Immature natural killer cell (primary cell): ENCODE measurements at regions not wholly inside any gene's neighbourhood (a gene's known extent, or its start where the extent isn't known, plus 50 kb on each side); places are given as distances from the start of the nearest gene placed in this dataset.

ENCODE experiments used
- DNase-seq, 3 donors: peaks; one replicate each; pipeline ENCODE4 v3.0.0; 2022; ENCODE audit warnings: mixed read lengths in 1 of 3
- H3K27ac Mint-ChIP-seq, 6 donors: one replicate each; pipeline ENCODE4 v1.8.0; 2020; ENCODE audit warnings: mixed read lengths in 6 of 6, mild to moderate bottlenecking in 5 of 6, inconsistent platforms in 4 of 6, moderate library complexity in 3 of 6
- H3K27me3 Mint-ChIP-seq, 3 donors: one replicate each; pipeline ENCODE4 v1.8.0; 2020 to 2021; ENCODE audit warnings: low read depth in 3 of 3, mild to moderate bottlenecking in 3 of 3, mixed read lengths in 3 of 3, moderate library complexity in 3 of 3, inconsistent platforms in 1 of 3
- H3K36me3 Mint-ChIP-seq, 3 donors: one replicate each; pipeline ENCODE4 v1.8.0; 2020; ENCODE audit warnings: mixed read lengths in 3 of 3, inconsistent platforms in 2 of 3, mild to moderate bottlenecking in 2 of 3
- H3K4me1 Mint-ChIP-seq, 2 donors: one replicate each; pipeline ENCODE4 v1.8.0; 2020; ENCODE audit warnings: inconsistent platforms in 2 of 2, mild to moderate bottlenecking in 2 of 2, mixed read lengths in 2 of 2, moderate library complexity in 1 of 2
- H3K4me3 Mint-ChIP-seq, 5 donors: one replicate each; pipeline ENCODE4 v1.8.0; 2020; ENCODE audit warnings: mild to moderate bottlenecking in 5 of 5, mixed read lengths in 5 of 5, inconsistent platforms in 3 of 5, moderate library complexity in 3 of 5
- H3K9me3 Mint-ChIP-seq, 6 donors: one replicate each; pipeline ENCODE4 v1.8.0; 2020; ENCODE audit warnings: mild to moderate bottlenecking in 6 of 6, mixed read lengths in 6 of 6, inconsistent platforms in 4 of 6, moderate library complexity in 3 of 6

DNA sequence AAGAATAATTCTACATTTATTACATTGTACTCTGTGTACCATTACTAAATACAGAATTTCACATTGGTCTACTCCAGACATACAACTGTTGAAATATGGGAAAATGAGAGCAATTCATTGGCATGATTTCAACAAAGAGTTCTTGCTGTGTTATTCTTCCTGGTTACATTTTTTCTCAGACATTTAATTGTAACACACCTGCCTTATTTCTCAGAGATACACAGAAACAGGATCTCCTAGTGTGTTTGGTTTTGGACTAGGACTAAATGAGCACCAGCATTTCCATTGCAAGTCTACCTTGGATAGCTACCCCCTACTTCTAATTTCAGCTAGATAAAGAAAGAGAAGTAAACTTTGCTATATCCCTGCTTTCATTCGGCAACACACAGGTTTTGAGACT, 274.3 kb upstream of the CNTN4 start:
- no peak for DNase-seq
- Mint-ChIP-seq H3K36me3 (no peaks in the 10 kb centered on the region), H3K27ac (no peak overlapping the region), H3K9me3 (peaks cover 4 to 46% (median 22%) of the 10 kb centered on the region in 6 donors), H3K4me3 (no peak overlapping the region), H3K4me1 (no peaks in the 10 kb centered on the region), H3K27me3 (peaks cover 0 to 1% (median 0%) of the 10 kb centered on the region in 3 donors)

DNA sequence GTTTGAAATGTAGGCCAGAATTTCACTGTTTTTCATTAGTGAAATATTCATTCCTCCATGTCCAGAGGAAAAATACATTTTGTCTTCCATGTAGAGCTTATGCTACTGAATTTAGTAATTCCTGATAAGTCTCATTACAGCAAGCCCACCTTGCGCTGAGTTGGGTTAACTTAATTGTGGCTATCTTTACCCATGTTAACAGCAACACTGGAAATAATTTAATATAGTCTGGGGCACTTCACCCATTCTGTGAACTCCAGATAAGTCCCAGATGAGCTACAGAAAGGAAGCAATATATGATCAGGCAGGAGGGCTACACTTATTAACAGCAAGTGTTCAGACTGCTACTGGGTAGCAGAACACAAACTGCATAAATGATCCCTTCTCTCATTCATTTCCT, 270.1 kb upstream of the CNTN4 start:
- Mint-ChIP-seq H3K4me3 (no peak overlapping the region), H3K27me3 (peaks cover 0 to 1% (median 0%) of the 10 kb centered on the region in 3 donors), H3K4me1 (no peaks in the 10 kb centered on the region), H3K9me3 (peaks cover 9 to 54% (median 19%) of the 10 kb centered on the region in 6 donors), H3K36me3 (no peaks in the 10 kb centered on the region), H3K27ac (no peak overlapping the region)
- DNase-seq: no peak

DNA sequence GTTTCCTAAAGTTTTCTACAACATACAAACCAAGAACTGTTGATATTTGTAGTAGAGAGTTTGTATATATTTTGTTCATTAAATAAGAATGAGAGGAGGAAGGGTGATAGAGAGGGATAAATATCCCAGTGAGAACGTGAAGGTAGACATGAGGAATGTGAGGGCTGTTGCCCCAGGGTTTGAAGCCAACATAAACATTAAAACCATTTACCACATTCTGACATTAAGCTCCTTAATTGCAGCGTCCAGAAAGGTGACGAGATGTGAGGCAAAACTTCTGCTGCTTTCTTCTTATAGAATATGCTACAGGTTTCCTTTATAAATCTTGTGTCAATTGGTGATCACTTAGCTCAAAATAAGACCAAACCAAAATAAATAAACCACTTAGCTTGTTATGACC, 267.8 kb upstream of the CNTN4 start:
- DNase-seq: no peak
- Mint-ChIP-seq H3K27me3 (no peaks in the 10 kb centered on the region), H3K4me1 (no peaks in the 10 kb centered on the region), H3K9me3 (peaks cover 4 to 53% (median 17%) of the 10 kb centered on the region in 6 donors), H3K4me3 (no peak overlapping the region), H3K27ac (no peak overlapping the region), H3K36me3 (no peaks in the 10 kb centered on the region)

DNA sequence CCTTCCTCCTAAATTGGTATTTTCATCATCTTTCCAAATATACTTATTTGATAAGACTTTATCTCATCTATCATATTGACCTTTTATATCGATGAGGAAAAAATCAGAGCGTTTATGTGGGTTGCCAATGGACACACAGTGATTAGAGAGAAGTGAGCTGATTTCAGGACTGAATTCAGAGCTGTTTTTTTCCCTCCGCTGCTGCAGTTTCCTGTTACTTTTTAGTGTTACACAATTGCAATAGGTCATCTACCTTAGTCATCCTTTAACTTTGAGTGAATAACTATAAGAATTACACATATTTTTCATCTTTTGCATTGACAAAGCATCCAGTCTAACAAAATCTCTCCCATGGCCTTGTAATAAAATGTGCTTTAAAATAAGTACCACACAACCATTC, 266.3 kb upstream of the CNTN4 start:
- H3K9me3 Mint-ChIP-seq: peaks cover 4 to 45% (median 13%) of the 10 kb centered on the region in 6 donors

DNA sequence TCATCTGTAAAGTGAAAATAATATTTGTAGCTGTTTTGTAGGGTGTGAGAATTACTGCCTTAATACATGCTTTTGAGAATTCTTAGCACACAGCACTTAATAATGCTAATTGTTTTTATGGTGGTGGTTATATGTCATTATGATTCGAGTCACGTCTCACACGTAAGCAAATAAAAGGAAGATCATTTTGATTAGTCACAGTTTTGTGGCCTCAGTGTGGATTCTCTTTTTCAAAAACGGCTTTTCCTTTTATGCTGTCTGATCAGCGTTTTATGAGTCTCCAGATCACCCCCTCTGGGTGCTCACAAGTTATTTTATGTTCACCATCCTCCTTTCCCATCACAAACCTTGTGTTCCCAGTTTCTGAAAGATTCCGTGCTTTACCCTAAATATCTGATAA, 255.6 kb upstream of the CNTN4 start:
- DNase-seq: no peak
- Mint-ChIP-seq H3K27me3 (no peaks in the 10 kb centered on the region), H3K36me3 (no peaks in the 10 kb centered on the region), H3K9me3 (peaks cover 2 to 60% (median 17%) of the 10 kb centered on the region in 6 donors), H3K4me3 (no peak overlapping the region), H3K4me1 (no peaks in the 10 kb centered on the region), H3K27ac (no peak overlapping the region)

More for the DNA sequence above, 266.3 kb upstream of the CNTN4 start:
- no peak for DNase-seq
- H3K27me3 Mint-ChIP-seq: no peaks in the 10 kb centered on the region
- no peak overlapping the region for H3K27ac Mint-ChIP-seq
- no peak overlapping the region for H3K4me3 Mint-ChIP-seq
- no peaks in the 10 kb centered on the region for H3K4me1 Mint-ChIP-seq
- H3K36me3 Mint-ChIP-seq: no peaks in the 10 kb centered on the region

DNA sequence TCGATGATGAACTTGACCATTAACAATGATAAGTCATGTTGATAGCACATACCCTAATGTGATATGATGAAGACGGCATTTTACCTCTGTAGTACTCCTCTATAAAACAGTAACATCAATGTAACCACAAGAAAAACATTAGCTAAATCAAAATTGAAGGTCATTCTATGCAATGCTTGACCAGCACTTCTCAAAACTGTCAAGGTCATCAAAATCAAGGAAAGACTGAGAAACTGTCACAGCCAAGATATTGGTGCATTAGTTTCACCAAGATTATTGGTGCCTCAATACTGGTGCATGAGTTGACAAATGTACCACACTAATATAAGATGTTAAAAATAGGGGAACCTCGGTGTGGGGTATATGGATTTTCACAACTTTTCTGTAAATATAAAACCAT, 251.1 kb upstream of the CNTN4 start:
- Mint-ChIP-seq H3K27me3 (no peaks in the 10 kb centered on the region), H3K4me1 (no peaks in the 10 kb centered on the region), H3K36me3 (no peaks in the 10 kb centered on the region), H3K27ac (no peak overlapping the region), H3K9me3 (peaks cover 0 to 40% (median 22%) of the 10 kb centered on the region in 6 donors), H3K4me3 (no peak overlapping the region)
- DNase-seq: no peak

DNA sequence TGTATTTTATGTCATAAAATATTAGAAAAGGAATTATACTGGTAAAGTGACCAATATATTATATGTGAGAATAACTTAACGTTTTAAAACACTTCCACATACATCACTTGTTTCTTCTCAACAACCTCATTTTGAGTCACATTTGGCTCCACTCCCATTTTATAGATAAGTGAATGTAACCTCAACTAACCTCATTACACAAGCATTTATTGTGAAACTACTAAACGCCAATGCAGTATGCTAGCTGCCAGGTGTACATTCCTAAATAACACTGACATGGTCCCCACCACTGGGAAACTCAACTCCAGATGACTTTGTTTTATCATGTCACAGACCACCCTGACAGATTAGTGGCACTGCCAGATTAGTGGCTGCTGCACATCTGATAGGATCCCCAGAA, 249.7 kb upstream of the CNTN4 start:
- Mint-ChIP-seq H3K9me3 (peaks cover 3 to 38% (median 17%) of the 10 kb centered on the region in 6 donors), H3K4me3 (no peak overlapping the region), H3K36me3 (no peaks in the 10 kb centered on the region), H3K27ac (no peak overlapping the region), H3K27me3 (no peaks in the 10 kb centered on the region), H3K4me1 (no peaks in the 10 kb centered on the region)
- DNase-seq: no peak

DNA sequence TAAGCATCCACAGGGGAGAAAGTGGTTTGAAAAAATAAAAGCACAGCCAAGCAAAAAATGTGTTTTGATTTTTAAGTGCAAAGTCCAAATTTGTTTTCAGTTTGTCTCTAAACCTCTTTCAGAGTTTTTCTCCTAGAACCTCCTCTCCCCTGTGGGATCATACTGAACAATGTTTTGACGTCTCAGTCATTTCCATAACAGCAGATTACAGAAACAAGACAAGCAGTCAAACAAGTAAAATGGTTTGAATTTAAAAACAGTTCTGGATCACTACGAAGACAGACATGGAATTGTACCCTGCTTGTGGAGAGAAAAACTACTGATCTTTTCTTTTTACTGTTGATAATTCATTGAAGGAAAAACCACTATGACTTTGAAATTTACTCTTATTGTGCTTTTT, 245.7 kb upstream of the CNTN4 start:
- no peak overlapping the region for H3K27ac Mint-ChIP-seq
- H3K27me3 Mint-ChIP-seq: no peaks in the 10 kb centered on the region
- H3K4me3 Mint-ChIP-seq: no peak overlapping the region
- no peaks in the 10 kb centered on the region for H3K36me3 Mint-ChIP-seq
- no peaks in the 10 kb centered on the region for H3K4me1 Mint-ChIP-seq
- DNase-seq: no peak
- H3K9me3 Mint-ChIP-seq: peaks cover 6 to 36% (median 27%) of the 10 kb centered on the region in 6 donors

DNA sequence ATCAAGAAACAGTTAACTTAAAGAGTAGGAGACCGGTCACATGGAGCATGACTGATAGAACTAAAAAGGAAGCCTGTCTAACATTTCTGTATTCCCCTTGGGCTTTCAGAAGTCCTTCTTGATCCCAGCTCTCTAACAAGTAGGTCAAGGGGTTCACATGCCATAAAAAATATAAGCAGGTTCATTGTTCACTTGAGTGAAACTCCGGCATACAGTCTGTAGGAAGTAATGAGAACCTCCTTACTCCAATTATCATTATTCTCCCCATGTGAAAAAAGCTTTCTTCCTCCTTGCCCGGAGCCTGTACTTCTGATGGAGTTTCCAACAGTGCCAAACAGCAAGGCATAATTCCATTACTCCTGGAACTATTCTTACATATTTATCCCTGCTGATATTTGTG, 242.8 kb upstream of the CNTN4 start:
- Mint-ChIP-seq H3K4me3 (no peak overlapping the region), H3K27me3 (no peaks in the 10 kb centered on the region), H3K4me1 (no peaks in the 10 kb centered on the region), H3K9me3 (peaks cover 6 to 41% (median 25%) of the 10 kb centered on the region in 6 donors), H3K27ac (no peak overlapping the region), H3K36me3 (no peaks in the 10 kb centered on the region)
- DNase-seq: no peak

DNA sequence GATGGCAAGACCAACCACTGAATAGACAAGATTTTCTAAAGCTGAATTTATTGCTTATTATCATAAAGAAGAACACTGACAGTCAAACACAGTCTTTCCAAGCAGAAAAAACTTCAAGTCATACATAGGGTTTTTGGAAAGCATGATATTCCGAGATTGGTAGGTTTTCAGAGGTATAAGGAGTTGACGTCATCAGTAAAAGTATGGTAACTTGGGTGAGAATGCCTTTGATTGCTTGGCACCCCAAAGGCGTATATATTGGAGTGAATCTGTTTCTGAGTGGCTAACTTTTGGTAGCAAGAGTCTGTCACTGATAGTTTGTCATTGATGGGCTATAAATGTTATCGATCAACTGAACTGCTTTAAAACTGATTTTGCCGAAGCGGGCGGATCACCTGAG, 227.9 kb upstream of the CNTN4 start:
- Mint-ChIP-seq H3K27ac (no peak overlapping the region), H3K36me3 (no peaks in the 10 kb centered on the region), H3K4me3 (no peak overlapping the region), H3K4me1 (no peaks in the 10 kb centered on the region), H3K9me3 (peaks cover 11 to 38% (median 30%) of the 10 kb centered on the region in 6 donors), H3K27me3 (peaks cover 0 to 5% (median 2%) of the 10 kb centered on the region in 3 donors)
- no peak for DNase-seq

DNA sequence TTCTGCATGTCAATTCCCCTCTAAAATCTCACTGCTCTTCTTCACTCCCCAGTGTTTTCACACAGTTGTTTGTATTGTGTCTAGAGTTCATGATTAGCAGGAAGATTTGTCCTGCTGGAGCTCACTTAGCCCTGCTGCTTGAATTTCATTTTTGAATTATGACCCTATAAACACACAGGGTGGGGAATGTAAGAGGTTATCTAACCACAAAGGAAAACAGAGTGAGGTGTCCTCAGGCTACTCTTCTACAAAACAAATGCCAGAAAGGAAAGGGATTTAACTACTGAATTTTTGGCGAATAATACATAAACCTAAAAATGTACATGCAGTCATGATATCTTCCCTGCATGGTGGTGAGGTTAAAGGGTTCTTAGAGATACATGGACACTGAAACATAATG, 215.1 kb upstream of the CNTN4 start:
- no peaks in the 10 kb centered on the region for H3K27me3 Mint-ChIP-seq
- H3K9me3 Mint-ChIP-seq: peaks cover 10 to 48% (median 33%) of the 10 kb centered on the region in 6 donors
- H3K4me1 Mint-ChIP-seq: no peaks in the 10 kb centered on the region
- no peak overlapping the region for H3K27ac Mint-ChIP-seq
- H3K4me3 Mint-ChIP-seq: no peak overlapping the region
- no peak for DNase-seq
- peaks cover 0 to 5% (median 0%) of the 10 kb centered on the region in 3 donors for H3K36me3 Mint-ChIP-seq

DNA sequence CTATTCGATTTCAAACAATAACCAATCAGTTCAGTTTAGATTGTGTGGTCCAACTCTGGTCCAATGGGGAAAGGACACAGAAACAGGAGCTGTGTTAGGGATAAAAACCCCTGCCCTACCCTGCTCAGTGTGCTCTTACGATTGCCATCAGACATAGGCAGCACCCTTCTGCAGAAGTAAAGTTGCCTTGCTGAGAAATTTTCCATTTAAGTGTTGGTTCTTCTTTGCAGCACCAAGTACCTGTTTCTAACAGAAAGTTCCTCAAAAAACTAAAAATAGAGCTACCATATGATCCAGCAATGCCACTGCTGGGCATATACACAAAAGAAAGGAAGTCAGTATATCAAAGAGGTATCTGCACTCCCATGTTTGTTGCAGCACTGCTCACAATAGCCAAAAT, 206.2 kb upstream of the CNTN4 start:
- DNase-seq: no peak
- Mint-ChIP-seq H3K36me3 (peaks cover 0 to 2% (median 0%) of the 10 kb centered on the region in 3 donors), H3K27ac (no peak overlapping the region), H3K27me3 (no peaks in the 10 kb centered on the region), H3K9me3 (peaks cover 18 to 55% (median 30%) of the 10 kb centered on the region in 6 donors), H3K4me1 (no peaks in the 10 kb centered on the region), H3K4me3 (no peak overlapping the region)

DNA sequence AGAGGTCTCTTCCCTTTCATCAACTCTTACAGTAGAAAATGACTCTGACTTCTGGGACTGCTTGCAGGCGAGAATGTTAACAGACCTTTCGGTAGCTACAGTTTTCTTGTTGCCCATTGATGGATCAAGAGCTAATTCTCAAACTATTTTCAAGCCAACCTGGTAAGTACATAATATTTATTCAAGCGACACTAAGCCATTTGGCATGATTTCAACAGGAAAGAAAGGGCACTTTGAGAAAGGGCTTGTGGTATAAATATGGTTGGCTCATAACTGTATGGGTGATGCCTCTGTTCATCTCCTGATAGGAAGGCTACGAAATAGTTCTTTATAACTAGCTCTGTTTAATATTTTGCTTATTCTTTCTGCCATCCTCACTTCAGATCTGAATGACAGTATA, 196.2 kb upstream of the CNTN4 start:
- no peaks in the 10 kb centered on the region for H3K4me1 Mint-ChIP-seq
- peaks cover 3 to 55% (median 23%) of the 10 kb centered on the region in 6 donors for H3K9me3 Mint-ChIP-seq
- no peaks in the 10 kb centered on the region for H3K36me3 Mint-ChIP-seq
- DNase-seq: no peak
- H3K27ac Mint-ChIP-seq: no peak overlapping the region
- H3K4me3 Mint-ChIP-seq: no peak overlapping the region
- no peaks in the 10 kb centered on the region for H3K27me3 Mint-ChIP-seq

DNA sequence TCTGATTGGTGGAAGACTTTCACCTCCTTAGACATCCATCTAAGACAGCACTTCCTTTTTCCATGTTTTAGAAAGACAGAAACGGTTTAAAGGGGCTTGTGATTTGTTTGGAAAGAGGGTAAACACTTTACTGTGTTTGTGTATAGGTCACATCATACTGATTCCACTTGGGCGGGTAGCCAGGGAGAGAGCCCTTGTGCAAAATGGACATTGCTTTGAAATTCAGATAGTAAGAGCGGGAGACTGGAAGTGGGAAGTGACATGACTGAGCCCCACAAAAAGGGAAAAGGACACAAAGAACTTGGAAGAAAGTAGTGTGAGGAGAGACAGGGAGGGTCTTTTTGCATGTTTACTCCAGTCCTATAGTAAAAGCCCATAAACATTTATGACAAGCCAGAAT, 195.6 kb upstream of the CNTN4 start:
- Mint-ChIP-seq H3K9me3 (peaks cover 3 to 56% (median 25%) of the 10 kb centered on the region in 6 donors), H3K36me3 (no peaks in the 10 kb centered on the region), H3K4me1 (no peaks in the 10 kb centered on the region), H3K4me3 (no peak overlapping the region), H3K27ac (no peak overlapping the region), H3K27me3 (no peaks in the 10 kb centered on the region)
- DNase-seq: no peak

DNA sequence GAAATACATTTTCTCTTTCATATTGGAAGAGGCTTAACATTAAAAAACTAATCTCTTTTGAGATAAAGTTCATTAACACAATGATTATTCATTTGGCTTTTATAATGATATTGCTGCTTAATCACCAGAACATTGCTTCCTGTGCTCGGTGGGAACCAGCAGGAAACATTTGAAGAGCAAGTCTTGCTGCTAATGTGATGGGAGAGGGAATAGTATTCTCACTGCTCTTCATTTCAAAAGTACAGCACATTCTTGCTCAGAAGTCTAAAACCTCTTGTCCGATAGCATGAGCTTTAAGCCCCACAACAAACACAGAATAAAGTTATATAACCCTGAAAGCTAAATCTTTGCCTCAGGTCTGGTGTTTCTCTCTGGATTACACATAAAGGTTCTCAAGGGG, 190.8 kb upstream of the CNTN4 start:
- Mint-ChIP-seq H3K27ac (no peak overlapping the region), H3K4me1 (no peaks in the 10 kb centered on the region), H3K4me3 (no peak overlapping the region), H3K9me3 (peaks cover 1 to 47% (median 23%) of the 10 kb centered on the region in 6 donors), H3K27me3 (no peaks in the 10 kb centered on the region), H3K36me3 (no peaks in the 10 kb centered on the region)
- no peak for DNase-seq
